ENCODE measurements at regions not wholly inside any gene's neighbourhood (a gene's known extent, or its start where the extent isn't known, plus 50 kb on each side); places are given as distances from the start of the nearest gene placed in this dataset.

DNA sequence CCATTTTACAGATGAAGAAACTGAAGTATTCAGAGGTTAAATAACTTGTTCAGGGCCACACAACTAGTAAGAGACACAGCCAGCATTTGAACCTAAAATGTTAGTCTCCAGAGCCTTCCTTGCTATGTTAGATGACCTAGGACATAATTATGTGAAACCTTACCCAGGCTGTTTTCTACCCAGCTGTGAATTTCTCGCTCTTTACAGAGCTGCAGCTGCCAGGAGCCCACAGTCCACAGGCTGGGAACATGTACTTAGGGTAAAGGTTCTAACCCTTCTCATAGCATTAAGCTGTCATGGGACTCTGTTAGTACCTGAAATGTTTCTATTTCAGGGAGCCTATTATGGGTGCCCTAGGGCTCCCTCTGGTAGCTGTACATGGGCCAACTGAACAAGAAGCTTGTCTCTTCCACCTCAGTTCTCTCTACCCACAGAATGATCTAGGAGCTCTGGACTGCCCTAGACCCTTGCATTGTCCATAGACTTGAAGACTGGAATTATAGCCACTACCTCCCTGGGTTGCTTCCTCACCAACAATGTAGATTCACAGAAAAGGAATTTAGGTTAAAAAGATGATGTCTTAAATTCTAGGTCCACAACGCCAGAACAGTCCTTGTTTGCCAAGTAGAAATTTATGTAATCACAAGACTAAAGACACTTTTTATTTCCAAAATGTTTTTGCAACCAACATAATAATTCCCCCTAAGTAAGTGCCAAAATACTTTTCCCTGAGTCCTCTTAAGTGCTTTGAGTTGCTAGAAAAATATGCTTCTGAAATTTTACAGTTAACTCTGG, 262.9 kb downstream of the PIK3R1 start:
- TF ChIP-seq ZNF544 (tag by site-specific recombination; IDR thresholded peaks at IDR 0.05) (no peak), SP2 (tag by site-specific recombination; IDR thresholded peaks at IDR 0.05) (no peak)
- ChIA-PET CTCF (no interaction called here), POLR2A (no interaction called here)
- H3K27ac ChIP-seq (ENCODE audit: extremely low read depth, low read depth, low read length) = no peak overlapping the region
- H3K36me3 ChIP-seq (ENCODE audit: control insufficient read depth in 2 of 2, insufficient read depth in 1 of 2, low read length in 2 of 2) = no peaks in the 10 kb centered on the region
- H3K4me1 ChIP-seq (ENCODE audit: control insufficient read depth, insufficient read depth, low read length) = no peaks in the 10 kb centered on the region
- no peaks in the 10 kb centered on the region for H3K9me3 ChIP-seq (ENCODE audit: control insufficient read depth, insufficient read depth, low read depth, low read length)
- H3K4me3 ChIP-seq (ENCODE audit: low read depth, low read length) = no peak overlapping the region

DNA sequence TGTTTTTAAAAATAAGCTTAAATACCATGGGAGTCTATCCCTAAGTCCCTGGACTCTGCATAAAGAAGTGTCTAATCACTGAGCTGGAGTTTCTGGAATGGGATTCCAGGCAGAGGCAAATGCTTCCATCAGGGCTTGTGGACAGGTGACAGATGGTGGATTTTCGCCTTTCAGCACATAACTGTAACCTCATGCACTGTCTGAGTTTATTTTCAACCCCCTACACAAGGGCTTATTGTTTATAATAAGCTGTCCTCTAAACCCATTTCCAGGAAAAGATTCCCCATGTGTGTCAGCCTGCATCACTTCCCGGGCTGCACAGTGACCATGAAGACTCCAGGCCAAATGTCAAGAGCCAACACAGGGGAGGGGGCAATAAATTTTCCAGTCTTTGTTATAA, 264.0 kb downstream of the PIK3R1 start:
- POLR2A ChIA-PET = no interaction called here
- H3K4me3 ChIP-seq (ENCODE audit: low read depth, low read length) = no peak overlapping the region
- no peak overlapping the region for H3K27ac ChIP-seq (ENCODE audit: extremely low read depth, low read depth, low read length)
- no peaks in the 10 kb centered on the region for H3K36me3 ChIP-seq (ENCODE audit: control insufficient read depth in 2 of 2, insufficient read depth in 1 of 2, low read length in 2 of 2)
- no peaks in the 10 kb centered on the region for H3K9me3 ChIP-seq (ENCODE audit: control insufficient read depth, insufficient read depth, low read depth, low read length)
- no peak for TF ChIP-seq IKZF3 (tag by site-specific recombination; IDR thresholded peaks at IDR 0.05)
- TF ChIP-seq INSM2 (tag by site-specific recombination; IDR thresholded peaks at IDR 0.05) = no peak
- TF ChIP-seq ZNF837 (tag by site-specific recombination; IDR thresholded peaks at IDR 0.05) = no peak
- no peak for TF ChIP-seq ZNF416 (tag by site-specific recombination; IDR thresholded peaks at IDR 0.05)
- TF ChIP-seq ZNF350 (tag by site-specific recombination; IDR thresholded peaks at IDR 0.05) = no peak
- TF ChIP-seq ZBTB10 (tag by site-specific recombination; IDR thresholded peaks at IDR 0.05) = no peak
- H3K4me1 ChIP-seq (ENCODE audit: control insufficient read depth, insufficient read depth, low read length) = no peaks in the 10 kb centered on the region
- CTCF ChIA-PET = no interaction called here

GRCh38 chr5:68480335-68480940, 264.9 kb downstream of the PIK3R1 start:
- ChIA-PET POLR2A (no interaction called here), CTCF (interaction anchor here (0.6 to 0.8 kb wide), 2 partner anchors 20 to 147 kb away, joined by 3 read pairs; no protein-coding TSS in a partner anchor)
- Histone ChIP-seq H3K4me1 (ENCODE audit: control insufficient read depth, insufficient read depth, low read length) (no peaks in the 10 kb centered on the region), H3K4me3 (ENCODE audit: low read depth, low read length) (no peak overlapping the region), H3K27ac (ENCODE audit: extremely low read depth, low read depth, low read length) (no peak overlapping the region), H3K36me3 (ENCODE audit: control insufficient read depth in 2 of 2, insufficient read depth in 1 of 2, low read length in 2 of 2) (no peaks in the 10 kb centered on the region), H3K9me3 (ENCODE audit: control insufficient read depth, insufficient read depth, low read depth, low read length) (no peaks in the 10 kb centered on the region)
- no peak for TF ChIP-seq ZNF692 (tag by site-specific recombination; IDR thresholded peaks at IDR 0.05)
- TF ChIP-seq KLF8 (tag by site-specific recombination; IDR thresholded peaks at IDR 0.05) = no peak
- no peak for TF ChIP-seq GFI1B (tag by site-specific recombination; IDR thresholded peaks at IDR 0.05)
- no peak for TF ChIP-seq ZNF629 (tag by site-specific recombination; IDR thresholded peaks at IDR 0.05)
- no peak for TF ChIP-seq ZBTB21 (tag by site-specific recombination; IDR thresholded peaks at IDR 0.05)
- no peak for TF ChIP-seq ZNF514 (tag by site-specific recombination; IDR thresholded peaks at IDR 0.05)
- TF ChIP-seq OVOL3 (tag by site-specific recombination; IDR thresholded peaks at IDR 0.05) = no peak
- TF ChIP-seq IKZF3 (tag by site-specific recombination; IDR thresholded peaks at IDR 0.05) = no peak
- TF ChIP-seq ZNF19 (tag by site-specific recombination; IDR thresholded peaks at IDR 0.05; ENCODE audit: low read depth) = no peak
- TF ChIP-seq, protein P1, sequence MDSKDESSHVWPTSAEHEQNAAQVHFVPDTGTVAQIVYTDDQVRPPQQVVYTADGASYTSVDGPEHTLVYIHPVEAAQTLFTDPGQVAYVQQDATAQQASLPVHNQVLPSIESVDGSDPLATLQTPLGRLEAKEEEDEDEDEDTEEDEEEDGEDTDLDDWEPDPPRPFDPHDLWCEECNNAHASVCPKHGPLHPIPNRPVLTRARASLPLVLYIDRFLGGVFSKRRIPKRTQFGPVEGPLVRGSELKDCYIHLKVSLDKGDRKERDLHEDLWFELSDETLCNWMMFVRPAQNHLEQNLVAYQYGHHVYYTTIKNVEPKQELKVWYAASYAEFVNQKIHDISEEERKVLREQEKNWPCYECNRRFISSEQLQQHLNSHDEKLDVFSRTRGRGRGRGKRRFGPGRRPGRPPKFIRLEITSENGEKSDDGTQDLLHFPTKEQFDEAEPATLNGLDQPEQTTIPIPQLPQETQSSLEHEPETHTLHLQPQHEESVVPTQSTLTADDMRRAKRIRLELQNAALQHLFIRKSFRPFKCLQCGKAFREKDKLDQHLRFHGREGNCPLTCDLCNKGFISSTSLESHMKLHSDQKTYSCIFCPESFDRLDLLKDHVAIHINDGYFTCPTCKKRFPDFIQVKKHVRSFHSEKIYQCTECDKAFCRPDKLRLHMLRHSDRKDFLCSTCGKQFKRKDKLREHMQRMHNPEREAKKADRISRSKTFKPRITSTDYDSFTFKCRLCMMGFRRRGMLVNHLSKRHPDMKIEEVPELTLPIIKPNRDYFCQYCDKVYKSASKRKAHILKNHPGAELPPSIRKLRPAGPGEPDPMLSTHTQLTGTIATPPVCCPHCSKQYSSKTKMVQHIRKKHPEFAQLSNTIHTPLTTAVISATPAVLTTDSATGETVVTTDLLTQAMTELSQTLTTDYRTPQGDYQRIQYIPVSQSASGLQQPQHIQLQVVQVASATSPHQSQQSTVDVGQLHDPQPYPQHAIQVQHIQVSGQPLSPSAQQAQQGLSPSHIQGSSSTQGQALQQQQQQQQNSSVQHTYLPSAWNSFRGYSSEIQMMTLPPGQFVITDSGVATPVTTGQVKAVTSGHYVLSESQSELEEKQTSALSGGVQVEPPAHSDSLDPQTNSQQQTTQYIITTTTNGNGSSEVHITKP (tag by site-specific recombination; IDR thresholded peaks at IDR 0.05) = no peak
- TF ChIP-seq ZNF175 (tag by site-specific recombination; IDR thresholded peaks at IDR 0.05) = no peak
- TF ChIP-seq ZNF776 (tag by site-specific recombination; IDR thresholded peaks at IDR 0.05; ENCODE audit: borderline replicate concordance) = no peak
- TF ChIP-seq ZNF140 (tag by site-specific recombination; IDR thresholded peaks at IDR 0.05) = no peak
- no peak for TF ChIP-seq GLIS1 (tag by site-specific recombination; IDR thresholded peaks at IDR 0.05)
- TF ChIP-seq TRIM28 (IDR thresholded peaks at IDR 0.05; ENCODE audit: borderline replicate concordance, low read length) = no peak
